ENCODE measurements at regions not wholly inside any gene's neighbourhood (a gene's known extent, or its start where the extent isn't known, plus 50 kb on each side); places are given as distances from the start of the nearest gene placed in this dataset.

- intact Hi-C loops (cut with DNase I) = no loop called here
- Histone ChIP-seq H3K4me1 (replicated peaks) (no peaks in the 10 kb centered on the region), H3K27me3 (replicated peaks; ENCODE audit: insufficient read depth) (no peaks in the 10 kb centered on the region), H3K27ac (no peak overlapping the region), H3K36me3 (no peaks in the 10 kb centered on the region), H3K4me3 (no peak overlapping the region), H3K9me3 (no peaks in the 10 kb centered on the region)
- DNase-seq (ENCODE audit: low spot score) = no peak
- WGBS = 64% methylated on average over 2 of the region's 2 CpGs
- TF ChIP-seq CTCF (IDR thresholded peaks at IDR 0.05) (no peak), POLR2AphosphoS5 (IDR thresholded peaks at IDR 0.05) (no peak), POLR2A (IDR thresholded peaks at IDR 0.05) (no peak)
These were observed 265.1 kb upstream of the EDNRB start for GRCh38 chr13:78183732-78184131.

DNA sequence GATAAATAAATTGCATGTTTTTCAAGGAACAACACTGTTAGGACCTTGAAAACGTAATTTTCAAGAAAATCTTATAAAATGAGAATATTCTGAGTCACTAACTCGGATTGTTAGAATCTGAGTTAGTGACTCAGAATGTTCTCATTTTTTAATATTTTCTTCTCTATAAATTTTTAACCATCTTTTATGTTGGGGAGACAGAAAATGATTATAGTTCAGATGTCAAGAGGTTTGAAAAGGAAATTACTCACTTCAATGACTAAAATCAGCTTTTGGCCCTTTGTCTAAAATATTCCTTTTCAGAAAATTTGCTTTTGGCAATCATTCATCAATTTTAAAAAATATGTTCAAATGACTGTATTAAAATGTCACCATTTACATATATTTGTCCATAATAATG lies 264.2 kb upstream of the EDNRB start:
- no peak for DNase-seq (ENCODE audit: low spot score)
- TF ChIP-seq POLR2A (IDR thresholded peaks at IDR 0.05) (no peak), POLR2AphosphoS5 (IDR thresholded peaks at IDR 0.05) (no peak), CTCF (IDR thresholded peaks at IDR 0.05) (no peak)
- Histone ChIP-seq H3K4me3 (no peak overlapping the region), H3K27ac (no peak overlapping the region), H3K9me3 (no peaks in the 10 kb centered on the region), H3K36me3 (no peaks in the 10 kb centered on the region), H3K27me3 (replicated peaks; ENCODE audit: insufficient read depth) (no peaks in the 10 kb centered on the region), H3K4me1 (replicated peaks) (no peaks in the 10 kb centered on the region)
- 60% methylated on average over 2 of the region's 2 CpGs for WGBS
- intact Hi-C loops (cut with DNase I) = no loop called here

- Histone ChIP-seq H3K36me3 (no peaks in the 10 kb centered on the region), H3K27ac (no peak overlapping the region), H3K4me3 (no peak overlapping the region), H3K4me1 (replicated peaks) (no peaks in the 10 kb centered on the region), H3K9me3 (no peaks in the 10 kb centered on the region), H3K27me3 (replicated peaks; ENCODE audit: insufficient read depth) (no peaks in the 10 kb centered on the region)
- no peak for DNase-seq (ENCODE audit: low spot score)
- intact Hi-C loops (cut with DNase I) = no loop called here
- TF ChIP-seq CTCF (IDR thresholded peaks at IDR 0.05) = no peak
- TF ChIP-seq POLR2AphosphoS5 (IDR thresholded peaks at IDR 0.05) = no peak
- no peak for TF ChIP-seq POLR2A (IDR thresholded peaks at IDR 0.05)
- WGBS = 78% methylated on average over 1 of the region's 1 CpG
These were observed 258.7 kb upstream of the EDNRB start for GRCh38 chr13:78177306-78177705.

DNA sequence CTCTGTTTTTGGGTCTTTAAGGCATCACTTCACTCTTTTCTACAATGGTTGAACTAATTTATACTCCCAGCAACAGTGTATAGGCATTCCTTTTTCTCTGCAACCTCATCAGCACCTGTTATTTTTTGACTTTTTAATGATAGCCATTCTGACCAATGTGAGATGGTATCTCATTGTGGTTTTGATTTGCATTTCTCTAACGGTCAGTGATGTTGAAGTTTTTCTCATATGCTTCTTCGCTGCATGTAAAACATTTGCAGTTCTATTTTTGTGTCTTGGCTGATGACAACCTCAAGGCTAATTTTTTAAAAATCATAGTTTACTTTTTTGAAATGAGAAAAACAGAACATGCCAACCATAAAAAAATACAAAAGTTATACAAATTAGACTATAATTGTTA lies 258.2 kb upstream of the EDNRB start:
- TF ChIP-seq POLR2AphosphoS5 (IDR thresholded peaks at IDR 0.05) (no peak), CTCF (IDR thresholded peaks at IDR 0.05) (no peak), POLR2A (IDR thresholded peaks at IDR 0.05) (no peak)
- H3K27ac ChIP-seq = no peak overlapping the region
- no peaks in the 10 kb centered on the region for H3K27me3 ChIP-seq (replicated peaks; ENCODE audit: insufficient read depth)
- 80% methylated on average over 2 of the region's 2 CpGs for WGBS
- intact Hi-C loops (cut with DNase I) = no loop called here
- no peak overlapping the region for H3K4me3 ChIP-seq
- DNase-seq (ENCODE audit: low spot score) = no peak
- H3K4me1 ChIP-seq (replicated peaks) = no peaks in the 10 kb centered on the region
- no peaks in the 10 kb centered on the region for H3K36me3 ChIP-seq
- no peaks in the 10 kb centered on the region for H3K9me3 ChIP-seq

DNA sequence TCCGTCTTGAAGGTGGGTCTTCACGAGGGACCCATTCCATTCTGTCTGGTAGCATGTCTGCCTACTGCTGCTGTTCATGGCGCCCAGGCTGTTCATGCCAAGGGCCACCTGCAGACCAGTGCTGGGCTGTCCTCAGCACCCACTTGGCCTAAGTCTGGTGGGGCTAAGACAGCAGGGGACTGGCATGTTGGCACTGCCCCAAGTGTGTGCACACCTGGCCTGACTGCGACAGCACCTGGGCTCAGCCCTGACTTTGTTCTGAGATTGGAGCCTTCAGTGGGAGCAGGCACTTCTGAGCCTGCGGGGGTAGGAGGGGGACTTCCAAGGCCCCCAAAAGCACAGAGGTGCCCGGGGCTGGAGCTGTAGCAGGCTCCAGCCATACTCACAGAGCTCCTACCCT lies 250.8 kb upstream of the EDNRB start:
- DNase-seq (ENCODE audit: low spot score) = no peak
- intact Hi-C loops (cut with DNase I) = no loop called here
- Histone ChIP-seq H3K9me3 (no peaks in the 10 kb centered on the region), H3K4me1 (replicated peaks) (no peaks in the 10 kb centered on the region), H3K27ac (no peak overlapping the region), H3K4me3 (no peak overlapping the region), H3K27me3 (replicated peaks; ENCODE audit: insufficient read depth) (no peaks in the 10 kb centered on the region), H3K36me3 (no peaks in the 10 kb centered on the region)
- 90% methylated on average over 6 of the region's 6 CpGs for WGBS
- no peak for TF ChIP-seq POLR2AphosphoS5 (IDR thresholded peaks at IDR 0.05)
- TF ChIP-seq POLR2A (IDR thresholded peaks at IDR 0.05) = no peak
- TF ChIP-seq CTCF (IDR thresholded peaks at IDR 0.05) = no peak

All from prostate gland (tissue), 2 donors.